NCI-H1105 (cell line): ENCODE measurements at regions not wholly inside any gene's neighbourhood (a gene's known extent, or its start where the extent isn't known, plus 50 kb on each side); places are given as distances from the start of the nearest gene placed in this dataset.
"Not testable (repeated sequence)": the region's sequence is repeated elsewhere in the genome, so short reads cannot be mapped to it uniquely, and the experiment has no call there.

Source experiments
- DNase-seq: peaks from one replicate; lab custom pipeline; 2025; lab: John Stamatoyannopoulos, UW

DNA sequence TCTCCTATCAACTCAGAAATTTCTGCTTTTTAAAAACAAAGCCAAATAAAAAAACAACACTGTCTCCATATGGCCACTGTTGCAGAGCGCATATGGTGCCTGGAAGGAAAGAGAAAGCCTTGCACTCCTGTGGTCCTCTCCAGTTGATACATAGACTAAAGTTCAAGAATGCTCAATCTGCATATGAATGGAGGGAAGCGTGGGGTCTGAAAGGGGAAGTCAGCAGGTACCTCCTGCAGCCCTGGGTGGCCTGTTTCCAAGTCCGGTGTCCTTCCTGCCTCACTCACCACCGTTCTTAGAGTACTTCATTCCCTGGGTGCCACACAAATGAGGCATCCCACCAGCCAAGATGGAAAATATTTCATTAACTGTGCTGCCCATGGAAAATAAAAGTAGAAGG lies 138.3 kb upstream of the PALS2 start:
- DNase-seq: no peak

- DNase-seq: no peak
These were observed 136.9 kb upstream of the PALS2 start for GRCh38 chr7:24436131-24436920.

GRCh38 chr7:24438232-24438631 lies 135.0 kb upstream of the PALS2 start:
- DNase-seq: no peak

DNA sequence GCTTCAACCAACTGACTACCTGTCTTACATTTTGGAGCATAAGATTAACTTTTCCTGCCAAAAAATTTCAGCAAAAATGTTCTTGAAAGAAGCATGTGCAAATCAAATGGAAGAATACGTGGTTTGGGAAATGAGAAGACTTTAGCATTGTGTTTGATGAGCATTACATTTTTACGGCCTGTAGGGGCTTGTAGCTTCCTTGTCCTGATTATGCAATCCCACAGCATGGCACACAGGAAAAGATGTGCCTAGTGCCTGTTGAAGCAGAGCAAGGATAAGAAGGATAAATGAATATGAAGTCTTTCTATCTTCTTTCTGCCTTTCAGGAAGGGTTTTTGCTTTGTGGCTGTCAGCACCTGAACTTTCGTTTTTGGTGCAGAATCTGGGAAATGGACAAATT lies 134.1 kb upstream of the PALS2 start:
- DNase-seq: not testable (repeated sequence)

DNA sequence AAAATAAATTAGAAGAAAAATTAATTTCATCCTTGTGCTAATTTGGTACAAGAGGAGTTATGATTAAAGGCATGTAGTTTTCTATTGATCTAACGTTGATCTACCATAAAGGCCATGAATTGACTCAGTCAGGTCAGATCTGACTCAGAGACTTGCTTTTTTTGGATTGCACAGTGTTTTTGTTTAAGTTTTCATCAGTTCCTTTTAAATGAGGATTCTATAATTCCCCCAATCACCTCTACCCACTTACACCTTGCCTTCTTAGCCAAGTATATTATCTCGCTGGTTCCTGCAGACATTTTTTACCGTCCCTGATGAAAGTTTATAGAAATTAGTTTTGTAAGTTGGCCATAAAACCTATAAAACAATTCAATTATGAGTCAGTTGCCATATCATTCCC lies 132.4 kb upstream of the PALS2 start:
- no peak for DNase-seq

- no peak for DNase-seq
These were observed 131.8 kb upstream of the PALS2 start for GRCh38 chr7:24441314-24442027.

DNA sequence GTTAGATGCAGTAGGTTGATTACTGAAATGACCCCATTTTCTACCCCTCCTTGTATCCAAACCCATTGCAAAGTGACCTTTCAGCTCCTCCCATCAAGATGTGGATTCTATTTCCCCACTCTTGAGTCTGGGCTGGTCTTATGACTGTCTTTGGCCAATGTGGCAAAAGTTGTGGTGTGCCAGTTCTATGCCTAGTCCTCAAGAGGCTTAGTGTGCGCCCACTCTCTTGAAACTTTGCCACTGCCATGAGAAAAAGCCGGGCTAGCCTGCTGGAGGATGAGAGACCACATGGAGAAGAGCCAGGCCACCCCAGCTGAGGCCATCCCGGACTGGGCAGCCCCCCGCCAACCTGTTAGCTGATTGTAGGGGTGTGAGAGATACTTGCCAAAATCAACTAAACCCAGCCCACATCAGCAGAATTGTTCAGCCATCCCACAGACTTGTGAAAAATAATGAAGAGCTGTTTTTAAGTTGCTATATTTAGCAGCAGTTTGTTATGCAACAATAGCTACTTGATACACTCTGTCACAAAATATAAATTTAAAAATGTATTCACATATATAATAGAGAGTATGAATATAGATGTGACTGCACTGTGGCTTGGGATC lies 131.0 kb upstream of the PALS2 start:
- DNase-seq: no peak

DNA sequence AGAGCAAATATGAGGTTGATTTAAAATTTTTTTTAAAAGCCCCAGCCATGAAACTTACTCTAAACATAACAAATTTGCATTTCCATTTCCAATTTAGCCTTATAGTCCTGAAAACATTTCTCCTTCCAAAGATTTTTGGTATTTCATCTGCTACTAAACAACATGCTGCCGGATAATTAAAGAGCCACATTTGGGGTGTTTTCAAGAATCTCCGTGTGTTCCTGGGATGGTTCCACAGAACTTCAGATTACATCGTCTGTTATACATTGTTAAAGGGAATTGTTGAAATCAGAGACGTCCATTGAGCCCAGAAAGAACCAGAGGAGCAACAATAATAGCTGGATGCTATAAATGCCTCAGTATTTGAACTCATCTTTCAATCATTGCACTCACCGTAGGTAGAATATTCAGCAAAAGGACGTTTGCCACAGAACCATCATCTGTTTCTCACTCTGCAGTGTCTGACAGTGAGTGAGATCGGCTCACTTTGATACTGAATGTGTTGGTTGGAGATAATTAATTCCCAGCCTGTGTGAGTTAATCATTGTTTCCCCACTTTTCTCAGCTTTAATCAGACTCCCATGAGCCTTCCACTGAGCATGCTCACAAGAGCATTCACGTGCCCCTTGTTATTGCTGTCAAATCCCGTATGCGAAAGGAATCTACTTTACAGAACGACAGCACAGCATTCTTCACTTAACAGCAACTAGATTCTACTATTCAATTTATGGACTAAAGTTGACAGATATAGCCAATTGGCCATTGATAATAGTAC lies 128.4 kb upstream of the PALS2 start:
- DNase-seq: no peak

GRCh38 chr7:24448038-24448437 lies 125.2 kb upstream of the PALS2 start:
- DNase-seq: no peak

- DNase-seq: not testable (repeated sequence)
These were observed 123.8 kb upstream of the PALS2 start for GRCh38 chr7:24449416-24449815.

DNA sequence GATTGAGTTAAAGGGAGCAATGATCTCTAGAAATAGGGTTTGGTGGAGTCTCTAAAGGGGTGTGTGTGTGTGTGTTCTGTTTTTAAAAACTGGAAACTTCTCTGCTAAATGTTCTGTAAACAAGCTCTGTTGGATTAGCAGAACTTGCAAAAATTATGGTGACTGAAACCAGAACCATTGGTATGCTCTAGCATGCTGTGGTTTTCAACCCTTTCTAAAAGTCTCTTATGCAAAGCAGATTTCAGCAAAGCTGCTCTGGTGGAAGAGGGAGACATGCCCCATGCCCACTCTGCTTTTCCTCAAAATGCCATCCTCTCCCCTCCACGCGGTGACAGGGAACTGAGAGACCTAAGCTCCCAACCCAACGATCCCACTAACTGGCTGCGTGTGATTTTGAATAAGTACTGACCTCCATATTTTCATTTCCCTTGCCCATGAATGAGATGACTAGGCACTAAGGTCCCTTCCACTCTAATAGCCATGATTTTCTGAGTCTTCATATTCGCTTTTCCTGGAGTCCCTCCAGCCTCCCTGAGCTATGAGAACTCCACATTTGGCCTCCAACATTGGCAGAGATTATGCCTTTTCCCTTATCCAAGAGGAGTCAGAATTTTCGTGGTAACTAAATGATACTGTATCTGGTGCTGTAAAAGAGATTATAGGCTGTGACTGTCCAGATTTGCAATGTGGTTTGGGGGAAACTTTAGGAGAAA lies 117.3 kb upstream of the PALS2 start:
- no peak for DNase-seq

DNA sequence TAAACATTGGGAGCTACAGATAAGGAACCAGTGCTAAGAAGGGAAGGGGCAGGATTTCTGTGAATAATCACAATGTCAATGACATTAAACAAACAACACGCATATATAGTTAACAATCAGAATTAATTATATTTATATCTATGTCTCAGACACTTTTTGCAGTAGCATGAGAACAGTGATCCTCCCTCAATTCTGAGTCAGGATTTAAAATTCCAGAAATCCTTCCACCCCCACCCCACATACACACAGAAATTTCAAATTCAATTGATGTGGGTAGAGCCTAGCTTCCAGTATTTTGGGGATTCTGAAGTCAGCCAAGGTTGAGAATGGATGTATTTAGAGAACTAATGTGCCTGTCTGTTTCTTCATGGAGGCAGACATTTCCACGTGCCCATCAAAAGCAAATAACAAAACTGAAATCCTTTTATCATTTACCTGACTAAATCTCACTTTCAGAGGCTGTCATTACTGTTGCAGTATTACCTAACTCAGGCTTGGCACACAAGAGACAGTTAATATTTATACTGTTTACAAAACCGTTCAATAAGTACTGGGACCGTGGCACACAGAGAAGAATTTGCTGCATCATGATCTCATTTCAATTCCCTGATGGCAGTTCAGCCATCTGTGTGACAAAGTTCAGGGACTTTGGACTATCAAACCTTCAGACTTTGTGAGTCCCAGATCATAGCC lies 116.6 kb upstream of the PALS2 start:
- no peak for DNase-seq

DNA sequence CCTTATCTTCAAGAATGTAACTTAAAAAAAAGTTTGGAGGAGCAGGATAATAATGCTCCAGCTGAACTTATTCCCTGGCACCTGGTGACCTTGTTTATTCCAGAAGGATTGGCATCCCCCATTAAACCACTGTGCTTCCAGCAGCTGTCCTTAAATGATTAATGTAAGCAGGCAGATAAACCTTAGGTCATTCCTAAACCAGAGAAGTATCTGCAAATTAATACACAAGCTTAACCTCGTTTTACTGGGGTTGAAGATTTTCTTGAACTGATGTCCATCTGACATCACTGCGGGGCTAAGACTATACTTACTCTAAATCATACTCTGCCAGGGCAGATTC lies 116.1 kb upstream of the PALS2 start:
- no peak for DNase-seq

DNA sequence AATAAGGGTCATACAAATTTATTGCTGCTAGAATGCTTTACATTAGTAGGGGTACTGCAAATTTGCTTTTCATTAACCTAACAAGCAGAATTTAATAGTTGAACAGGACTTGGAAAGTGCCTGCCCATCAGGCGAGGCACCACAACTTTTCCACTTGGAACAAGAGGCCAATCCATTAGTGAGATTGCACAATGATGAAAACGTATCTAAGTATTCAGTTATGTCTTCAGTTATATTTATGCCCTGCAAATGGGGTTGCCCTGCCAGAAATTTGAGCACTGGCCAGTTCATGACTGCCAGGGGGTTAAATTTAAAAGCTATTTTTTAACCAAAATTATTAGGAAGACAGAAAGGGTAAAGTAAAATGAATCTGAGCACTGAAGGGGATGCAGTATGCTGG lies 111.1 kb upstream of the PALS2 start:
- no peak for DNase-seq

DNA sequence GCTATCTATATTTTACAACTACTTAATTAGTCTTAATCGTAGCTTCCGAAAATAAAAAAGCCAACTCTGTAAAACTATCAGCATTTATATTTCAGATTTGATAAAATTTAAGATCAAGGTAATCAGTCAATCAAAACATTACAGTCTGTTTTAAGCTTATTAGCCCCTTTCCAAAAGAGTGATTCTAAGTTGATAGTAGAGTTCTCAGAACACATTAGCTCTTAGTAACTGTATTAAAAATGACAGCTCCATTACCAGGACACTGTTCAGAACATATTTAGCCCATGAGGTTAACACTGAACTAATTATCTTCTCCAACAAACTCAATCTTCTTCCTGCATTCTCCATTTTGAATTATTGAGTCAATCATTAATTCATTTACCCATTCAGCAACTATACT lies 110.3 kb upstream of the PALS2 start:
- no peak for DNase-seq

DNA sequence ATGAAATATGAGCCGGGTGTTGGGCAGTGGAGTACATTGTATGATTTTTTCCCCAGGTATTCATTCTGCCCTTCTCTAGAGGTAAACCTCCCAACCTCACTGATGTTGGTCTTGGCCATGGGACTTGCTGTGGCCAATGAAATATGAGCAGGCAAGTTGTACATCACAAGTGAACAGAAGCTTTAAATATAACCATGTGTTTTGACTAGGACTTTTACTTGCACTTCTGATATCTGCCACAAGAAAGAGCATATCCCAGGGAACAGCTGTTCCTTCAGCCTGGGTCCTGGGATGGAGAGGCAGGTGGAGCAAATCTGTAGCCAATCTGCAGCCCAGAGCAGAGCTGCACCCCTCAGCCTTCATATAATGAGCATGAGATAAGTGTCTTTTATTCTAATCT lies 109.8 kb upstream of the PALS2 start:
- no peak for DNase-seq

GRCh38 chr7:24464861-24465260 lies 108.4 kb upstream of the PALS2 start:
- no peak for DNase-seq

DNA sequence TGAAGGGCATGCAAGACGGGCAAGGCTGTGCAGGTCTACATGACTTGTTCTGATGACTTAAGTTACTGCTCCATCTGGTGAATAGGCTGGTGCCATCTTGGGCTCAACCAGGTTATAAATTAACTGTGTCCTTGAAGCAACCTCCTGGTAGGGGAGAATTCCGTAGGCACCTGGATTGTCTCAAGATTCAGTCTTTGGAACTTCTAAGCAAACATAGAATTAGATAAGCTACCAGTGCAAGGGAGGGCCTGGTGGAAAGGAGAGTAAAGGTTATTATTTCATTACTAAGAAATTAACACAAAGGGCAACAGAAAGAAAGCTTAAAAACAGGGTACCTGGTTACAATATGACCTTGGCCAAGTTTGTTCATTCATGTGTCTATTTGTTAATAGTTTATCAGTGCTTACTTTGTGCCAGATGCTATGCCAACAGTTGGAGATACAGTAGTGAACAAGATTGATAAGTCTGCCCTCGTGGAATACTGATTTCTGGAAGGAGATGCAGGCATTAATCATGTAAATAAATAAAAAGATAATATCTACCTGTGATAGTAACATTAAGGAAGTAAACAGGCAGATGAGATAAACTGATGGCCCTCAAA lies 107.0 kb upstream of the PALS2 start:
- no peak for DNase-seq

DNA sequence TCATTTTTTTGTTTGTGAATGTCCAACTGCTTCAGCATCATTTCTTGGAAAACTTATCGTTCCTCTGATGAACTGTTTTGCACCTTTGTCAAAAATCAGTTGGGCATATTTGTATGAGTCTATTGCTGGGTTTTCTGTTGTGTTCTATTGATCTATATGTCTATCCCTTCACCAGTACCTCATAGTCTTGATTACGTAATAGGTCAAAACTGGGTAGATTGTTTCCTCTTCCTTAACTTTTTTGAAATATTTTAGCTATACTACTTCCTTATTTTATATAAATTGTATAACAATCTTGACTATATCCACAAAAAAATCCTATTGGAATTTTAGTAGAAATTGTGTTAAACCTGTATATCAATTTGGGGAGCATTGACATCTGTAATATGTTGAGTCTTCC lies 104.1 kb upstream of the PALS2 start:
- no peak for DNase-seq

- no peak for DNase-seq
These were observed 101.2 kb upstream of the PALS2 start for GRCh38 chr7:24472093-24472492.
